GM12878 (cell line): ENCODE measurements at regions not wholly inside any gene's neighbourhood (a gene's known extent, or its start where the extent isn't known, plus 50 kb on each side); places are given as distances from the start of the nearest gene placed in this dataset.

Experiments used
- ATAC-seq: fragments of 200-7000 bp; cut with Tn5 transposase; 3 replicates; pipeline ENCODE4 v1.9.1; 2020; ENCODE audit warnings: mild to moderate bottlenecking, moderate library complexity
- BruUV-seq: library from RNA; stranded (reverse); fragments of 400-500 nt; replicated peaks from 2 replicates; lab custom pipeline; 2021; lab: Mats Ljungman, UMichigan
- CTCF ChIA-PET: fragments of 300-600 bp; sonication (Branson Sonifier 250); formaldehyde crosslinking; extraction: SDS; loops from one replicate; lab custom pipeline; 2021; ENCODE audit warnings: inconsistent platforms; lab: Yijun Ruan, JAX
- POLR2A ChIA-PET: fragments of 350-600 bp; formaldehyde crosslinking; extraction: SDS; loops from one replicate; lab custom pipeline; 2021; ENCODE audit warnings: inconsistent platforms; lab: Charles Lee
- RAD21 ChIA-PET: fragments of 300-600 bp; sonication (Branson Sonifier 250); formaldehyde crosslinking; loops from one replicate; lab custom pipeline; 2023; ENCODE audit warnings: antibody characterized with exemption; ENCODE audit not compliant: unreplicated experiment; lab: Charles Lee
- SMC1A ChIA-PET: fragments of 300-600 bp; sonication (Branson Sonifier 250); formaldehyde crosslinking; loops from one replicate; lab custom pipeline; 2023; ENCODE audit not compliant: unreplicated experiment, uncharacterized antibody; lab: Charles Lee
- DNase-seq: peaks from one replicate; pipeline ENCODE4 v3.0.0-alpha.2; 2011; ENCODE audit warnings: low read depth, low spot score
- FAIRE-seq: peaks from 3 replicates; lab custom pipeline; 2011; peaks lifted over from hg19 to GRCh38; lab: Jason Lieb, UNC
- H2AFZ ChIP-seq: 2 replicates; pipeline ENCODE4 v1.6.0; 2011; ENCODE audit warnings: low read depth, low read length, control low read depth; ENCODE audit not compliant: control insufficient read depth
- H3K27ac ChIP-seq: 2 replicates; pipeline ENCODE4 v1.5.1; 2011; ENCODE audit warnings: control low read depth; ENCODE audit not compliant: control insufficient read depth, insufficient read depth
- H3K27me3 ChIP-seq, 2 experiments: replicated peaks in 1 of 2; 2 replicates each; pipeline versions ENCODE4 v1.6.0 to v1.6.1; 2011; ENCODE audit warnings: low read length in 1 of 2; ENCODE audit not compliant: control insufficient read depth in 2 of 2, insufficient read depth in 2 of 2
- H3K36me3 ChIP-seq, 2 experiments: 2 replicates each; pipeline ENCODE4 v1.5.1; 2011; ENCODE audit warnings: low read length in 1 of 2; ENCODE audit not compliant: control insufficient read depth in 2 of 2, insufficient read depth in 2 of 2
- H3K4me1 ChIP-seq: 2 replicates; pipeline ENCODE4 v1.6.1; 2011; ENCODE audit warnings: mild to moderate bottlenecking, low read length, moderate library complexity, mixed read lengths; ENCODE audit not compliant: control insufficient read depth, insufficient read depth
- H3K4me2 ChIP-seq: 2 replicates; pipeline ENCODE4 v1.6.0; 2011; ENCODE audit warnings: control low read depth; ENCODE audit not compliant: control insufficient read depth, insufficient read depth
- H3K4me3 ChIP-seq: fragments of 200-600 bp; sonication (generic); 2 replicates; pipeline ENCODE4 v1.5.1; 2016
- H3K79me2 ChIP-seq: 2 replicates; pipeline ENCODE4 v1.6.0; 2011; ENCODE audit warnings: low read length; ENCODE audit not compliant: control insufficient read depth, insufficient read depth
- H3K9ac ChIP-seq: 2 replicates; pipeline ENCODE4 v1.8.0; 2011; ENCODE audit warnings: low read length, control low read depth, mixed read lengths; ENCODE audit not compliant: control insufficient read depth, insufficient read depth
- H3K9me3 ChIP-seq: replicated peaks from 3 replicates; pipeline ENCODE4 v1.5.1; 2011; ENCODE audit warnings: mild to moderate bottlenecking, low read length; ENCODE audit not compliant: control insufficient read depth, insufficient read depth
- H4K20me1 ChIP-seq: 2 replicates; pipeline ENCODE4 v1.6.0; 2011; ENCODE audit not compliant: control insufficient read depth, insufficient read depth
- ASH2L ChIP-seq: fragments of 300-600, 200-600 bp; sonication (generic); IDR thresholded peaks from 2 replicates; pipeline ENCODE4 v1.6.1; 2017; ENCODE audit warnings: low read depth, mild to moderate bottlenecking, borderline replicate concordance
- CEBPZ ChIP-seq: fragments of 150-350 bp; IDR thresholded peaks from 2 replicates; pipeline ENCODE4 v1.6.1; 2016; ENCODE audit warnings: low read depth, low read length
- E2F8 ChIP-seq: fragments of 450-650 bp; IDR thresholded peaks from 2 replicates; pipeline ENCODE4 v1.6.1; 2018; ENCODE audit warnings: mild to moderate bottlenecking, low read depth, moderate library complexity; ENCODE audit not compliant: partially characterized antibody
- ETV6 ChIP-seq, 2 experiments: fragments of 450-650 bp in 1 of 2; IDR thresholded peaks in 1 of 2; conservative IDR thresholded peaks in 1 of 2; 2 replicates each; pipeline ENCODE4 v1.6.1; 2014; ENCODE audit warnings: antibody characterized with exemption in 1 of 2, borderline replicate concordance in 1 of 2, low read depth in 1 of 2, mild to moderate bottlenecking in 1 of 2, moderate library complexity in 1 of 2
- FOXK2 ChIP-seq: fragments of 450-650 bp; IDR thresholded peaks from 2 replicates; pipeline ENCODE4 v1.6.1; 2017; ENCODE audit warnings: mild to moderate bottlenecking, moderate library complexity
- KAT2A ChIP-seq: conservative IDR thresholded peaks from 2 replicates; pipeline ENCODE4 v1.6.1; 2011; ENCODE audit warnings: low read depth, low read length; ENCODE audit not compliant: control insufficient read depth
- NBN ChIP-seq: fragments of 450-650 bp; IDR thresholded peaks from 2 replicates; pipeline ENCODE4 v1.6.1; 2016
- NR2C2 ChIP-seq: IDR thresholded peaks from 2 replicates; pipeline ENCODE4 v1.6.1; 2011; ENCODE audit warnings: borderline replicate concordance, low read depth; ENCODE audit not compliant: control insufficient read depth, insufficient read length
- SMAD5 ChIP-seq: IDR thresholded peaks from 2 replicates; pipeline ENCODE4 v1.6.1; 2016; ENCODE audit warnings: antibody characterized with exemption, low read depth
- TBL1XR1 ChIP-seq: IDR thresholded peaks from 2 replicates; pipeline ENCODE4 v1.6.1; 2012; ENCODE audit warnings: low read depth, low read length, improper control_type of control experiment
- ZBTB4 ChIP-seq: fragments of 450-650 bp; formaldehyde crosslinking; IDR thresholded peaks from 2 replicates; pipeline ENCODE4 v1.4.0; 2022; ENCODE audit warnings: mild to moderate bottlenecking, moderate library complexity
- ZNF24 ChIP-seq: fragments of 450-650 bp; IDR thresholded peaks from 2 replicates; pipeline ENCODE4 v1.6.1; 2017; ENCODE audit warnings: antibody characterized with exemption, mild to moderate bottlenecking
- ZNF622 ChIP-seq: fragments of 450-650 bp; IDR thresholded peaks from 2 replicates; pipeline ENCODE4 v1.6.1; 2017; ENCODE audit warnings: mild to moderate bottlenecking, inconsistent platforms
- WGBS: methylation state at CpG from one replicate; pipeline ENCODE4 v1.1.6; 2016; ENCODE audit warnings: low lambda C conversion rate; ENCODE audit not compliant: insufficient replicate concordance, insufficient coverage; ENCODE audit errors: missing lambda C conversion rate; 5-methylcytosine and 5-hydroxymethylcytosine counted together
- in situ Hi-C: fragments of 300-500 bp; cut with MboI; formaldehyde crosslinking; loops from 9 replicates; pipeline ENCODE4 v1.14.3; 2018; ENCODE audit warnings: mixed read lengths
- intact Hi-C: fragments of 100-400 bp; cut with micrococcal nuclease; formaldehyde crosslinking; loops from one replicate; pipeline ENCODE4 v1.14.2; 2022; ENCODE audit not compliant: unreplicated experiment

GRCh38 chrX:8946563-8946962 lies 87.4 kb downstream of the FAM9B start:
- Histone ChIP-seq H3K4me3 (no peak overlapping the region), H2AFZ (no peak overlapping the region), H3K9ac (no peak overlapping the region), H3K4me1 (no peaks in the 10 kb centered on the region), H3K9me3 (no peaks in the 10 kb centered on the region), H4K20me1 (no peaks in the 10 kb centered on the region), H3K4me2 (no peak overlapping the region), H3K79me2 (no peaks in the 10 kb centered on the region), H3K27me3 (no peaks in the 10 kb centered on the region; a peak in 1 of 4 replicates), H3K27ac (no peak overlapping the region), H3K36me3 (no peaks in the 10 kb centered on the region)
- RAD21 ChIA-PET = no interaction called here
- in situ Hi-C loops (no loop called here), intact Hi-C loops (no loop called here)
- no TSS peak for BruUV-seq
- no peak for ATAC-seq
- no peak for DNase-seq
- POLR2A ChIA-PET = no interaction called here
- 72% methylated on average over 2 of the region's 2 CpGs for WGBS
- SMC1A ChIA-PET = no interaction called here
- no peak for FAIRE-seq
- CTCF ChIA-PET = interaction anchor here (0.6 kb wide), 1 partner anchor 334 kb away, joined by 3 read pairs; no protein-coding TSS in a partner anchor
- no peak for TF ChIP-seq ZNF622
- TF ChIP-seq SMAD5 = no peak
- no peak for TF ChIP-seq TBL1XR1
- no peak for TF ChIP-seq ZBTB4 (CRISPR knock-in tag)
- no peak for TF ChIP-seq FOXK2
- TF ChIP-seq ASH2L = no peak
- TF ChIP-seq ETV6 (conservative IDR thresholded peaks at IDR 0.05 in 1 of 2, IDR thresholded peaks at IDR 0.05 in 1 of 2; ENCODE audit: borderline replicate concordance in 1 of 2, low read depth in 1 of 2) = no peak
- TF ChIP-seq E2F8 = no peak
- TF ChIP-seq NR2C2 = no peak
- no peak for TF ChIP-seq CEBPZ
- no peak for TF ChIP-seq NBN
- TF ChIP-seq KAT2A = no peak
- no peak for TF ChIP-seq ZNF24
